ENCODE measurements at regions not wholly inside any gene's neighbourhood (a gene's known extent, or its start where the extent isn't known, plus 50 kb on each side); places are given as distances from the start of the nearest gene placed in this dataset.

DNA sequence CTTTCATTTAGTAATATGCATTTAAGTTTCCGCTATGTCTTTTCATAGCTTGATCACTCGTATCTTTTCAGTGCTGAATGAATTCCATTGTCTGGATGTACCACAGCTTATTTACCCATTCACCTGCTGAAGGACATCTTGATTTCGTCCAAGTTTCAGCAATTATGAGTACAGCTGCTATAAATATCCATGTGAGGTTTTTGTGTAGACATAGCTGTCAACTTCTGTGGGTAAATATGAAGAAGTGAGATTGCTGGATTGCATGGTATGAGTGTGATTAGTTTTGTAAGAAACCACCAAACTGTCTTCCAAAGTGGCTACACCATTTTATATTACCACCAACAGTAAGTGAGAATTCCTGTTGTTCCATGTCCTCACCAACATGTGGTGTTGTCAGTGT is 79.2 kb upstream of the STMND1 start:
- Histone ChIP-seq H3K9me3 (no peaks in the 10 kb centered on the region), H3K4me1 (no peaks in the 10 kb centered on the region), H3K4me3 (no peak overlapping the region), H3K4me2 (no peak overlapping the region), H3K27ac (no peak overlapping the region)
- no peak for DNase-seq (ENCODE audit: low read depth in 1 of 2, low spot score in 1 of 2)
- no peak for FAIRE-seq
- CTCF ChIA-PET, result no interaction called here
- TF ChIP-seq TFCP2L1 (CRISPR knock-in tag; IDR thresholded peaks at IDR 0.05), result no peak
- TF ChIP-seq RARB (CRISPR knock-in tag; IDR thresholded peaks at IDR 0.05), result no peak
- TF ChIP-seq, protein P1, sequence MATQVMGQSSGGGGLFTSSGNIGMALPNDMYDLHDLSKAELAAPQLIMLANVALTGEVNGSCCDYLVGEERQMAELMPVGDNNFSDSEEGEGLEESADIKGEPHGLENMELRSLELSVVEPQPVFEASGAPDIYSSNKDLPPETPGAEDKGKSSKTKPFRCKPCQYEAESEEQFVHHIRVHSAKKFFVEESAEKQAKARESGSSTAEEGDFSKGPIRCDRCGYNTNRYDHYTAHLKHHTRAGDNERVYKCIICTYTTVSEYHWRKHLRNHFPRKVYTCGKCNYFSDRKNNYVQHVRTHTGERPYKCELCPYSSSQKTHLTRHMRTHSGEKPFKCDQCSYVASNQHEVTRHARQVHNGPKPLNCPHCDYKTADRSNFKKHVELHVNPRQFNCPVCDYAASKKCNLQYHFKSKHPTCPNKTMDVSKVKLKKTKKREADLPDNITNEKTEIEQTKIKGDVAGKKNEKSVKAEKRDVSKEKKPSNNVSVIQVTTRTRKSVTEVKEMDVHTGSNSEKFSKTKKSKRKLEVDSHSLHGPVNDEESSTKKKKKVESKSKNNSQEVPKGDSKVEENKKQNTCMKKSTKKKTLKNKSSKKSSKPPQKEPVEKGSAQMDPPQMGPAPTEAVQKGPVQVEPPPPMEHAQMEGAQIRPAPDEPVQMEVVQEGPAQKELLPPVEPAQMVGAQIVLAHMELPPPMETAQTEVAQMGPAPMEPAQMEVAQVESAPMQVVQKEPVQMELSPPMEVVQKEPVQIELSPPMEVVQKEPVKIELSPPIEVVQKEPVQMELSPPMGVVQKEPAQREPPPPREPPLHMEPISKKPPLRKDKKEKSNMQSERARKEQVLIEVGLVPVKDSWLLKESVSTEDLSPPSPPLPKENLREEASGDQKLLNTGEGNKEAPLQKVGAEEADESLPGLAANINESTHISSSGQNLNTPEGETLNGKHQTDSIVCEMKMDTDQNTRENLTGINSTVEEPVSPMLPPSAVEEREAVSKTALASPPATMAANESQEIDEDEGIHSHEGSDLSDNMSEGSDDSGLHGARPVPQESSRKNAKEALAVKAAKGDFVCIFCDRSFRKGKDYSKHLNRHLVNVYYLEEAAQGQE (IDR thresholded peaks at IDR 0.05), result no peak
- TF ChIP-seq SREBF2 (IDR thresholded peaks at IDR 0.05), result no peak
- TF ChIP-seq NPAS2 (CRISPR knock-in tag; IDR thresholded peaks at IDR 0.05; ENCODE audit: borderline replicate concordance), result no peak
- no peak for TF ChIP-seq ZC3H11A (IDR thresholded peaks at IDR 0.05)
- TF ChIP-seq NFE2L2 (conservative IDR thresholded peaks at IDR 0.05; ENCODE audit: low read length), result no peak
- no peak for TF ChIP-seq MAFK (IDR thresholded peaks at IDR 0.05; ENCODE audit: partially characterized antibody)
- no peak for TF ChIP-seq PHF8 (IDR thresholded peaks at IDR 0.05; ENCODE audit: borderline replicate concordance, low read depth)
- no peak for TF ChIP-seq E2F6 (IDR thresholded peaks at IDR 0.05; ENCODE audit: borderline replicate concordance, low read depth)
- TF ChIP-seq, protein P2, sequence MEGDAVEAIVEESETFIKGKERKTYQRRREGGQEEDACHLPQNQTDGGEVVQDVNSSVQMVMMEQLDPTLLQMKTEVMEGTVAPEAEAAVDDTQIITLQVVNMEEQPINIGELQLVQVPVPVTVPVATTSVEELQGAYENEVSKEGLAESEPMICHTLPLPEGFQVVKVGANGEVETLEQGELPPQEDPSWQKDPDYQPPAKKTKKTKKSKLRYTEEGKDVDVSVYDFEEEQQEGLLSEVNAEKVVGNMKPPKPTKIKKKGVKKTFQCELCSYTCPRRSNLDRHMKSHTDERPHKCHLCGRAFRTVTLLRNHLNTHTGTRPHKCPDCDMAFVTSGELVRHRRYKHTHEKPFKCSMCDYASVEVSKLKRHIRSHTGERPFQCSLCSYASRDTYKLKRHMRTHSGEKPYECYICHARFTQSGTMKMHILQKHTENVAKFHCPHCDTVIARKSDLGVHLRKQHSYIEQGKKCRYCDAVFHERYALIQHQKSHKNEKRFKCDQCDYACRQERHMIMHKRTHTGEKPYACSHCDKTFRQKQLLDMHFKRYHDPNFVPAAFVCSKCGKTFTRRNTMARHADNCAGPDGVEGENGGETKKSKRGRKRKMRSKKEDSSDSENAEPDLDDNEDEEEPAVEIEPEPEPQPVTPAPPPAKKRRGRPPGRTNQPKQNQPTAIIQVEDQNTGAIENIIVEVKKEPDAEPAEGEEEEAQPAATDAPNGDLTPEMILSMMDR (IDR thresholded peaks at IDR 0.05), result no peak
- no peak for TF ChIP-seq CHD2 (IDR thresholded peaks at IDR 0.05; ENCODE audit: low read length, partially characterized antibody)
- TF ChIP-seq ZSCAN20 (CRISPR knock-in tag; IDR thresholded peaks at IDR 0.05), result no peak
- no peak for TF ChIP-seq ZFP36 (IDR thresholded peaks at IDR 0.05; ENCODE audit: borderline replicate concordance, partially characterized antibody)
- TF ChIP-seq BCL3 (IDR thresholded peaks at IDR 0.05), result no peak
- TF ChIP-seq NR3C1 (IDR thresholded peaks at IDR 0.05), result no peak
- TF ChIP-seq HDAC2 (IDR thresholded peaks at IDR 0.05), result no peak
- no peak for TF ChIP-seq HMGXB4 (CRISPR knock-in tag; IDR thresholded peaks at IDR 0.05; ENCODE audit: borderline replicate concordance)
- no peak for TF ChIP-seq FOXS1 (CRISPR knock-in tag; IDR thresholded peaks at IDR 0.05)
- no peak for TF ChIP-seq MYC (IDR thresholded peaks at IDR 0.05; ENCODE audit: borderline replicate concordance, low read length)
- WGBS (ENCODE audit: missing lambda C conversion rate), result 58% methylated on average over 3 of the region's 3 CpGs
- no peak for ATAC-seq
- POLR2A ChIA-PET, result no interaction called here
